Nephron progenitor cell (in vitro differentiated cells): ENCODE measurements at regions not wholly inside any gene's neighbourhood (a gene's known extent, or its start where the extent isn't known, plus 50 kb on each side); places are given as distances from the start of the nearest gene placed in this dataset.

Experiments
- DNase-seq: peaks from one replicate; pipeline ENCODE4 v3.0.0; 2021
- H3K27ac Mint-ChIP-seq: 2 replicates; pipeline ENCODE4 v1.8.0; 2021; ENCODE audit warnings: mild to moderate bottlenecking, moderate library complexity, mixed read lengths
- H3K27me3 Mint-ChIP-seq: 2 replicates; pipeline ENCODE4 v1.8.0; 2021; ENCODE audit warnings: mild to moderate bottlenecking, low read depth, mixed read lengths; ENCODE audit not compliant: poor library complexity
- H3K36me3 Mint-ChIP-seq: 2 replicates; pipeline ENCODE4 v1.8.0; 2021; ENCODE audit warnings: low read depth, mixed read lengths
- H3K4me1 Mint-ChIP-seq: 2 replicates; pipeline ENCODE4 v1.8.0; 2021; ENCODE audit warnings: mixed read lengths
- H3K4me3 Mint-ChIP-seq: 2 replicates; pipeline ENCODE4 v1.8.0; 2021; ENCODE audit warnings: mild to moderate bottlenecking, moderate library complexity, mixed read lengths
- H3K9me3 Mint-ChIP-seq: 2 replicates; pipeline ENCODE4 v1.8.0; 2021; ENCODE audit warnings: mild to moderate bottlenecking, moderate library complexity, mixed read lengths
- TF ChIP-seq, protein P1 (sequence below): fragments of 200-600 bp; sonication (generic); IDR thresholded peaks from 2 replicates; pipeline ENCODE4 v1.5.0; 2021; ENCODE audit warnings: antibody characterized with exemption

DNA sequence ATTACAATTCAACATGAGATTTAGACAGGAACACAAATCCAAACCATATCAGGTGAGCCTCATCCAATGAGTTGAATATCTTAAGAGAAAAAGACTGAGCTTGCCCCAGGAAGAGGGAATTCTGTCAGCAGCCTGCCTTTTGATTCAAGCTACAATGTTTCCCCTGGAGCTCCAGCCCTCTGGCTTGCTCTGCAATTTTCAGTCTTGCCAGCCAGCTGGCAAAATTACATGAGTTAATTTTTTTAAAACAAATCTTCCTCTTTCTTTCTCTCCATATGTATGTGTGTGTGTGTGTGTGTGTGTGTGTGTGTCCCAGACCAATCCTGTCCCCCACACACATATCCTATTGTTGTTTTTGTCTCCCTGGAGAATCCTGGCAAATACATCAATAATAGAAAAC is 313.2 kb downstream of the CDH10 start:
- Mint-ChIP-seq H3K9me3 (no peaks in the 10 kb centered on the region), H3K27ac (no peak overlapping the region), H3K36me3 (no peaks in the 10 kb centered on the region), H3K4me3 (no peak overlapping the region), H3K4me1 (no peaks in the 10 kb centered on the region), H3K27me3 (no peaks in the 10 kb centered on the region)
- TF ChIP-seq, protein P1, sequence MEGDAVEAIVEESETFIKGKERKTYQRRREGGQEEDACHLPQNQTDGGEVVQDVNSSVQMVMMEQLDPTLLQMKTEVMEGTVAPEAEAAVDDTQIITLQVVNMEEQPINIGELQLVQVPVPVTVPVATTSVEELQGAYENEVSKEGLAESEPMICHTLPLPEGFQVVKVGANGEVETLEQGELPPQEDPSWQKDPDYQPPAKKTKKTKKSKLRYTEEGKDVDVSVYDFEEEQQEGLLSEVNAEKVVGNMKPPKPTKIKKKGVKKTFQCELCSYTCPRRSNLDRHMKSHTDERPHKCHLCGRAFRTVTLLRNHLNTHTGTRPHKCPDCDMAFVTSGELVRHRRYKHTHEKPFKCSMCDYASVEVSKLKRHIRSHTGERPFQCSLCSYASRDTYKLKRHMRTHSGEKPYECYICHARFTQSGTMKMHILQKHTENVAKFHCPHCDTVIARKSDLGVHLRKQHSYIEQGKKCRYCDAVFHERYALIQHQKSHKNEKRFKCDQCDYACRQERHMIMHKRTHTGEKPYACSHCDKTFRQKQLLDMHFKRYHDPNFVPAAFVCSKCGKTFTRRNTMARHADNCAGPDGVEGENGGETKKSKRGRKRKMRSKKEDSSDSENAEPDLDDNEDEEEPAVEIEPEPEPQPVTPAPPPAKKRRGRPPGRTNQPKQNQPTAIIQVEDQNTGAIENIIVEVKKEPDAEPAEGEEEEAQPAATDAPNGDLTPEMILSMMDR, result no peak
- DNase-seq, result no peak

DNA sequence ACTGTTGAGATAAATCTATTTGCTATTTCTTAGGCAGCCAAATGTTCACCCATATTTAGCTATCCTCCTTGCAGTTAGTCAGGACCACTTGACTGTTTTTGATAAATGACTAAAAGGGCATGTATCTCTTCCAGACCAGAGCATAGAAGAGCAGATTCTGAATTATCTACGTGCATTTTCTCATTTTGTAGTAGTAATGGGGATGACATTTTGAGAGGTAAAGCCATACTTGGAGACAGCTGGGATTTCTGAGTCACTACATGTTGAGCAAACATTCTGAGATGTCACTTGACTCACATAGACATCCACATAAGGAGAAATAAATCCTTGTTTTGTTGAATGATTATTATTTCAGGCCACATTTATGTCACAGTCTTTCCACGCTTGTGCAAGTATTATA is 297.6 kb downstream of the CDH10 start:
- peaks cover 2% of the 10 kb centered on the region for H3K4me1 Mint-ChIP-seq
- no peaks in the 10 kb centered on the region for H3K9me3 Mint-ChIP-seq
- H3K4me3 Mint-ChIP-seq, result no peak overlapping the region
- no peak overlapping the region for H3K27ac Mint-ChIP-seq
- no peaks in the 10 kb centered on the region for H3K36me3 Mint-ChIP-seq
- DNase-seq, result no peak
- peaks cover 12% of the 10 kb centered on the region for H3K27me3 Mint-ChIP-seq
- TF ChIP-seq, protein P1, result no peak

DNA sequence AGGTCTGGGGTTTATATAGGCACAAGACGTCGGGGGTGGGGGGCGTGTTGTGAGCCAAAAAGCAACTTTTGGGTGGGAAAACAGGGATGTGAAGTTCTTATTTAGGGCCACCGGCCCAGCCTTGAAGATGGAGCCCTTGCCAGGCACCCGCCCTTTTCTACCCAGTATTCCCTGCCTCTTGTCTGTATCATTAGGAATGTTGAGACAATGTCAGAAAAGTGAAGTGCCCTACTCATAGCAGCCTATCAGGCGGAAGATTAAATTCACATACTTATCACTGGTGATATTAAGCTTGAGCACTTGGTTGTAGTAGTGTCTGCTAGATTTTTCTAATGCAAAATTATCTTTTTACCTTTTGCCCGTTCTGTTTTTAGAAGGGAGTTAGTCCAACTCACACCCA is 293.5 kb downstream of the CDH10 start:
- DNase-seq, result no peak
- H3K4me1 Mint-ChIP-seq, result peaks cover 13% of the 10 kb centered on the region
- H3K4me3 Mint-ChIP-seq, result no peak overlapping the region
- H3K27me3 Mint-ChIP-seq, result peaks cover 12% of the 10 kb centered on the region
- TF ChIP-seq, protein P1, result no peak
- H3K36me3 Mint-ChIP-seq, result no peaks in the 10 kb centered on the region
- no peaks in the 10 kb centered on the region for H3K9me3 Mint-ChIP-seq
- H3K27ac Mint-ChIP-seq, result no peak overlapping the region

DNA sequence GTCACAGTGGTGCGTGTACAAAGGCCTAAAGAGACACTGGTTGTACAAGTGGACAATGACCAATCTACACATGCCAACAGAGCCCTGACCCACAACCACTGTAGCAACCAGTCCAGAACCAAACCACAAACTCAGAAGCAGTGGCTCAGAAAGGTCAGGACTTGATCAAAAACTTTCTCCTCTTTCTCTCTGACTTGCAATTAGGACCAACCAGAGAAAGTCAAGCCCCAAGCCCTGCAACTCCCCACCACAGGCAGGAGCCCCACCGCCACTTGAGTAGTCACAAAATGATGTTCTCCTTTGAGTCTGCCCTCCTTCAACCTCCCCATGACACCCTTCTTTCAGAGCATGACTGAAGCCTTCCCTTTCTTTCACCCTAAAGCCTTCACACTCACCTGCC is 291.8 kb downstream of the CDH10 start:
- peaks cover 8% of the 10 kb centered on the region for H3K27me3 Mint-ChIP-seq
- H3K9me3 Mint-ChIP-seq, result no peaks in the 10 kb centered on the region
- H3K27ac Mint-ChIP-seq, result peak overlapping the region; percentile 83
- H3K36me3 Mint-ChIP-seq, result no peaks in the 10 kb centered on the region
- peaks cover 13% of the 10 kb centered on the region for H3K4me1 Mint-ChIP-seq
- no peak overlapping the region for H3K4me3 Mint-ChIP-seq
- TF ChIP-seq, protein P1, result no peak
- DNase-seq, result no peak

DNA sequence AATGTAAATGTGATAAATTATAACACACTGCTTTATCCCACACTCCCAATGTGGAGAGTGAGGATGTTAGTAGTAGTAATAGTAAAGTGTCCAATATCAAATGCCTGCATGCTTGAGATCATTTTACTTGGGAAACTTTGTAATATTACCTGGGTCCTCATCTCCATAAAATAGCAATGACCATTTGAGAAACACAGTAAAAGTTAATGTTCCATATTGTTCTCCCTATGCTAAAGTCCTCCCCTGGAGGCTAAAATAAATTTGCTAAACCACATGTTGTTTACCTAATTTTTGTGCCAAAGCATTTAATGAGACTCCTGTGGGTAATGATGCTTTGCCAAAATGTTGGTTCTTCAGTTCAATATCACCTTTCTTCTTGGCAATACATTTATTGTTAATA is 291.2 kb downstream of the CDH10 start:
- Mint-ChIP-seq H3K4me1 (peaks cover 13% of the 10 kb centered on the region), H3K27ac (no peak overlapping the region), H3K4me3 (no peak overlapping the region), H3K9me3 (no peaks in the 10 kb centered on the region), H3K27me3 (peaks cover 8% of the 10 kb centered on the region), H3K36me3 (no peaks in the 10 kb centered on the region)
- DNase-seq, result no peak
- TF ChIP-seq, protein P1, result no peak

DNA sequence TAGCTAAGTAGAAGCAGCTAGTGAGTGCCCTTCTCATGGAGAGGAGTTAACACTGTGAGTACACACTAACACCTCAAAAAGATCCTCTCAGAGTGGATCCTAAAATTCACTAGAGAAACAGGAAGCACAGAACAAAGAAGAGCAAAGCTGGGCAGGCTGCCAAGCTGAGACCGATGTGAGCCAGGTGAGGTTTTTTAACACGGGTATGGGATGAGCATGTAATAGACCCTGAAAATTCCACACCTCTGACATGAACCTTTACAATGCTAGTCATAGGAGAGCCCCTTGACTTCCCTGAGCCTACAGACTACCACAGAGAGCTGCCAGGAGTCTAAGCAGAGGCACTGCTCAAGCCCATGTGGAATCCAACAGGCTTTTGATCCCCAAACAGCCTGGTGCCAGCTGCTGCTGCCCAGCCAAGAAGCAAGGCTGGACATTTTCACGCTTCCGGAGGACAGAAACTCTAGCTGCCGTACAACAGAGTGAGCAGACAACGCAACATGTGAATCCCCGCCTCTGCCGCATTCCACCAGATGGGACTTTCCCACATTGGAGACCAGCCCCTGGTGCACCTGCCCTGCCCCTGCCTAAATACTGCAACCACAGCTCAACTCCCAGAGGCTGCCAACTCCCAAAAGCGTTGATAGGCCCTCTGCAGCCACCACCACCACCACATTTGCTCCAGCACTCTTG is 280.8 kb downstream of the CDH10 start:
- Mint-ChIP-seq H3K9me3 (no peaks in the 10 kb centered on the region), H3K4me1 (peaks cover 11% of the 10 kb centered on the region), H3K27me3 (peaks cover 2% of the 10 kb centered on the region), H3K27ac (no peak overlapping the region), H3K36me3 (no peaks in the 10 kb centered on the region), H3K4me3 (no peak overlapping the region)
- DNase-seq, result no peak
- TF ChIP-seq, protein P1, result no peak
